Nephron progenitor cell (in vitro differentiated cells): ENCODE measurements at regions not wholly inside any gene's neighbourhood (a gene's known extent, or its start where the extent isn't known, plus 50 kb on each side); places are given as distances from the start of the nearest gene placed in this dataset.

Experiments used
- DNase-seq: peaks from one replicate; pipeline ENCODE4 v3.0.0; 2021
- H3K27ac Mint-ChIP-seq: 2 replicates; pipeline ENCODE4 v1.8.0; 2021; ENCODE audit warnings: mild to moderate bottlenecking, moderate library complexity, mixed read lengths
- H3K27me3 Mint-ChIP-seq: 2 replicates; pipeline ENCODE4 v1.8.0; 2021; ENCODE audit warnings: mild to moderate bottlenecking, low read depth, mixed read lengths; ENCODE audit not compliant: poor library complexity
- H3K36me3 Mint-ChIP-seq: 2 replicates; pipeline ENCODE4 v1.8.0; 2021; ENCODE audit warnings: low read depth, mixed read lengths
- H3K4me1 Mint-ChIP-seq: 2 replicates; pipeline ENCODE4 v1.8.0; 2021; ENCODE audit warnings: mixed read lengths
- H3K4me3 Mint-ChIP-seq: 2 replicates; pipeline ENCODE4 v1.8.0; 2021; ENCODE audit warnings: mild to moderate bottlenecking, moderate library complexity, mixed read lengths
- H3K9me3 Mint-ChIP-seq: 2 replicates; pipeline ENCODE4 v1.8.0; 2021; ENCODE audit warnings: mild to moderate bottlenecking, moderate library complexity, mixed read lengths
- TF ChIP-seq, protein P1 (sequence below): fragments of 200-600 bp; sonication (generic); IDR thresholded peaks from 2 replicates; pipeline ENCODE4 v1.5.0; 2021; ENCODE audit warnings: antibody characterized with exemption

DNA sequence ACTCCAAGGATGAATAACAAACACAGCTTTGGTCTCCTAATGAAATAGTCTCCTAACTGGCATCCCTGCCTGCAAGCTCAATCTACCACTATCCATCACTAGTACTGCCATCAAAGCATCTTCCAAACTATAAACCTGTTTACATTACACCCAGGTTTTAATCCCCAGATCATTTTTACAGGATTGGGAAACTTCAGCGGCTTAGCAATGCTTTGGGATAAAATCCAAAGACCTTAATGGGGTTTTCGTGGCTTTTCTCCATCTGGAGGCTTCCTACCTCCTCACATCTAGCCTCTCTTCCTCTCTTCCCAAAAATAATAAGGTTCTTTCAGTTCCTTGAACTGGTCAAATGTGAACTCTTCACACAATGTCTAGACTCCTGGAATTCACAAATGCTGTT lies 92.2 kb upstream of the SETBP1 start:
- H3K9me3 Mint-ChIP-seq = no peaks in the 10 kb centered on the region
- H3K4me3 Mint-ChIP-seq = no peak overlapping the region
- H3K4me1 Mint-ChIP-seq = peaks cover 6% of the 10 kb centered on the region
- no peak overlapping the region for H3K27ac Mint-ChIP-seq
- TF ChIP-seq, protein P1, sequence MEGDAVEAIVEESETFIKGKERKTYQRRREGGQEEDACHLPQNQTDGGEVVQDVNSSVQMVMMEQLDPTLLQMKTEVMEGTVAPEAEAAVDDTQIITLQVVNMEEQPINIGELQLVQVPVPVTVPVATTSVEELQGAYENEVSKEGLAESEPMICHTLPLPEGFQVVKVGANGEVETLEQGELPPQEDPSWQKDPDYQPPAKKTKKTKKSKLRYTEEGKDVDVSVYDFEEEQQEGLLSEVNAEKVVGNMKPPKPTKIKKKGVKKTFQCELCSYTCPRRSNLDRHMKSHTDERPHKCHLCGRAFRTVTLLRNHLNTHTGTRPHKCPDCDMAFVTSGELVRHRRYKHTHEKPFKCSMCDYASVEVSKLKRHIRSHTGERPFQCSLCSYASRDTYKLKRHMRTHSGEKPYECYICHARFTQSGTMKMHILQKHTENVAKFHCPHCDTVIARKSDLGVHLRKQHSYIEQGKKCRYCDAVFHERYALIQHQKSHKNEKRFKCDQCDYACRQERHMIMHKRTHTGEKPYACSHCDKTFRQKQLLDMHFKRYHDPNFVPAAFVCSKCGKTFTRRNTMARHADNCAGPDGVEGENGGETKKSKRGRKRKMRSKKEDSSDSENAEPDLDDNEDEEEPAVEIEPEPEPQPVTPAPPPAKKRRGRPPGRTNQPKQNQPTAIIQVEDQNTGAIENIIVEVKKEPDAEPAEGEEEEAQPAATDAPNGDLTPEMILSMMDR = no peak
- no peaks in the 10 kb centered on the region for H3K36me3 Mint-ChIP-seq
- no peak for DNase-seq
- H3K27me3 Mint-ChIP-seq = no peaks in the 10 kb centered on the region

GRCh38 chr18:44589693-44590355 lies 90.9 kb upstream of the SETBP1 start:
- TF ChIP-seq, protein P1 = no peak
- Mint-ChIP-seq H3K4me1 (peaks cover 6% of the 10 kb centered on the region), H3K27ac (no peak overlapping the region), H3K4me3 (no peak overlapping the region), H3K9me3 (no peaks in the 10 kb centered on the region), H3K36me3 (no peaks in the 10 kb centered on the region), H3K27me3 (no peaks in the 10 kb centered on the region)
- DNase-seq = no peak

DNA sequence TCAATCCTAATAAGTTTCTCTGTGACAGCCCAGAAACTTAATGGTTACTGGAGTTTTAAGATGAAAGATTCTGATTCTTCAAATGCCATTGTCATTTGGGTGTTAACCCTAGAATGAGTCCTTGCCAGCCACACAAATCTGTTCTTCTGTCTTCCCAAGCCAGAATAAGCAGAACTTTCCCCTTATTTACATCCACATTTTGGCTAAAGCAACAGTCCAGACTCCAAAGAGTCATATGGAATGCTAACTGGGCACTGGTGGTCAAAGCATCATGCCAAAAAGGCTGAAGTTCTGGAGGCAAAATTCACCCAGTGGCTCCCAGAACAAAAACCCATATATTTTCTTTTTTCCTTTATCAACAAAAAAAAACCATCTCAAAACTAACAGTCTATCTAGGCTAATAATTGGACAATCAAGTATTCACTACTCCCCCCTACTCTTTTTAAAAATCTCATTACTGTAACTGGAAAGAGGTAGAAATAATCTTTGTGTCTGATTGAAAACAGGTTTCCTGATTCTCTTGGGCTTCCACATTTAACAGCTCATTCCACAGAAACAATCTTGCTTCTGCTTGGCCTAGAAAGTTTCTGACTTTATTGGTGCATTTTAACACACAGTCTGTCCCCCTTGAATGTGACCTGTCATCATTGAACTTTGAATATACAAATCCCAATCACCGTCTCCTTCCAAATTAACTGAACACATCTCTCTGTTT lies 89.6 kb upstream of the SETBP1 start:
- no peak overlapping the region for H3K4me3 Mint-ChIP-seq
- no peaks in the 10 kb centered on the region for H3K27me3 Mint-ChIP-seq
- no peaks in the 10 kb centered on the region for H3K36me3 Mint-ChIP-seq
- H3K9me3 Mint-ChIP-seq = no peaks in the 10 kb centered on the region
- TF ChIP-seq, protein P1 = no peak
- DNase-seq = no peak
- no peak overlapping the region for H3K27ac Mint-ChIP-seq
- peaks cover 6% of the 10 kb centered on the region for H3K4me1 Mint-ChIP-seq

GRCh38 chr18:44592639-44593038 lies 88.0 kb upstream of the SETBP1 start:
- Mint-ChIP-seq H3K9me3 (no peaks in the 10 kb centered on the region), H3K27me3 (no peaks in the 10 kb centered on the region), H3K36me3 (no peaks in the 10 kb centered on the region), H3K4me3 (no peak overlapping the region), H3K4me1 (peaks cover 6% of the 10 kb centered on the region), H3K27ac (no peak overlapping the region)
- TF ChIP-seq, protein P1 = no peak
- no peak for DNase-seq

GRCh38 chr18:44594799-44595467 lies 85.8 kb upstream of the SETBP1 start:
- DNase-seq = no peak
- Mint-ChIP-seq H3K27ac (no peak overlapping the region), H3K4me3 (no peak overlapping the region), H3K36me3 (no peaks in the 10 kb centered on the region), H3K4me1 (peaks cover 6% of the 10 kb centered on the region), H3K9me3 (no peaks in the 10 kb centered on the region), H3K27me3 (no peaks in the 10 kb centered on the region)
- TF ChIP-seq, protein P1 = no peak
